GM23248 (cell line): ENCODE measurements at regions not wholly inside any gene's neighbourhood (a gene's known extent, or its start where the extent isn't known, plus 50 kb on each side); places are given as distances from the start of the nearest gene placed in this dataset.

Experiments
- DNase-seq: peaks from one replicate; pipeline ENCODE4 v3.0.0-alpha.2; 2015
- H2AFZ ChIP-seq: fragments of 200-600 bp; sonication (generic); 2 replicates; pipeline ENCODE4 v1.6.1; 2016; ENCODE audit warnings: antibody characterized with exemption
- H3F3A ChIP-seq: fragments of 200-600 bp; sonication (generic); 2 replicates; pipeline ENCODE4 v1.6.1; 2016; ENCODE audit warnings: mild to moderate bottlenecking, antibody characterized with exemption, mixed run types; ENCODE audit not compliant: insufficient read depth
- H3K27ac ChIP-seq: fragments of 200-600 bp; sonication (generic); 2 replicates; pipeline ENCODE4 v1.5.1; 2016; ENCODE audit warnings: mild to moderate bottlenecking
- H3K27me3 ChIP-seq: fragments of 200-600 bp; sonication (generic); replicated peaks from 2 replicates; pipeline ENCODE4 v1.6.1; 2016; ENCODE audit warnings: mild to moderate bottlenecking; ENCODE audit not compliant: insufficient read depth
- H3K36me3 ChIP-seq: fragments of 200-600 bp; sonication (generic); 2 replicates; pipeline ENCODE4 v1.6.1; 2016; ENCODE audit warnings: low read depth, mild to moderate bottlenecking
- H3K4me1 ChIP-seq: fragments of 200-600 bp; sonication (generic); 2 replicates; pipeline ENCODE4 v1.6.1; 2016; ENCODE audit warnings: mild to moderate bottlenecking; ENCODE audit not compliant: insufficient read depth
- H3K4me2 ChIP-seq: fragments of 200-600 bp; sonication (generic); one replicate; pipeline ENCODE4 v1.6.1; 2016; ENCODE audit warnings: mild to moderate bottlenecking; ENCODE audit not compliant: unreplicated experiment
- H3K4me3 ChIP-seq: fragments of 200-600 bp; sonication (generic); 2 replicates; pipeline ENCODE4 v1.5.1; 2016; ENCODE audit warnings: mild to moderate bottlenecking
- H3K79me2 ChIP-seq: fragments of 200-600 bp; sonication (generic); 2 replicates; pipeline ENCODE4 v1.6.1; 2016; ENCODE audit warnings: mild to moderate bottlenecking; ENCODE audit not compliant: insufficient read depth
- H3K9ac ChIP-seq: fragments of 200-600 bp; sonication (generic); 2 replicates; pipeline ENCODE4 v1.6.1; 2016; ENCODE audit warnings: mild to moderate bottlenecking
- H3K9me2 ChIP-seq: fragments of 200-600 bp; sonication (generic); 2 replicates; pipeline ENCODE4 v1.6.1; 2016; ENCODE audit warnings: mixed run types, mild to moderate bottlenecking, moderate library complexity; ENCODE audit not compliant: insufficient read depth
- H3K9me3 ChIP-seq: fragments of 200-600 bp; sonication (generic); one replicate; pipeline ENCODE4 v1.6.1; 2017; ENCODE audit warnings: low read depth
- H4K20me1 ChIP-seq: fragments of 200-600 bp; sonication (generic); 2 replicates; pipeline ENCODE4 v1.6.0; 2016; ENCODE audit not compliant: insufficient read depth
- EZH2 ChIP-seq: fragments of 200-600 bp; sonication (generic); IDR thresholded peaks from 2 replicates; pipeline ENCODE4 v1.6.1; 2018; ENCODE audit warnings: antibody characterized with exemption, mild to moderate bottlenecking; ENCODE audit not compliant: insufficient read depth, poor library complexity, severe bottlenecking
- EZH2phosphoT487 ChIP-seq: fragments of 200-600 bp; sonication (generic); IDR thresholded peaks from 2 replicates; pipeline ENCODE4 v1.6.1; 2018; ENCODE audit warnings: antibody characterized with exemption, moderate library complexity, mild to moderate bottlenecking, low read depth; ENCODE audit not compliant: insufficient read depth
- WGBS, 2 experiments: methylation state at CpG; one replicate each; pipeline ENCODE4 v1.1.6; 2015 to 2017; ENCODE audit warnings: low lambda C conversion rate in 2 of 2, low coverage in 1 of 2; ENCODE audit errors: missing lambda C conversion rate in 2 of 2; 5-methylcytosine and 5-hydroxymethylcytosine counted together
- in situ Hi-C: fragments of 300-500 bp; cut with MboI; formaldehyde crosslinking; loops from 2 replicates; pipeline ENCODE4 v1.15.0; 2020

GRCh38 chr4:140311257-140311835 is 62.1 kb upstream of the SCOC start:
- H3K4me3 ChIP-seq: no peak overlapping the region
- H3K79me2 ChIP-seq: no peaks in the 10 kb centered on the region
- TF ChIP-seq EZH2 (no peak), EZH2phosphoT487 (no peak)
- H3K9me3 ChIP-seq: no peaks in the 10 kb centered on the region
- H3K27ac ChIP-seq: no peak overlapping the region
- H3K9ac ChIP-seq: no peak overlapping the region
- H3K4me1 ChIP-seq: peaks cover 35% of the 10 kb centered on the region
- H3K27me3 ChIP-seq: no peaks in the 10 kb centered on the region
- in situ Hi-C loops: no loop called here
- peak; percentile 6 for DNase-seq
- no peak overlapping the region for H3K4me2 ChIP-seq
- H3F3A ChIP-seq: peaks cover 33% of the 10 kb centered on the region
- H3K9me2 ChIP-seq: no peaks in the 10 kb centered on the region
- H4K20me1 ChIP-seq: no peaks in the 10 kb centered on the region
- no peak overlapping the region for H2AFZ ChIP-seq
- H3K36me3 ChIP-seq: no peaks in the 10 kb centered on the region

- Histone ChIP-seq H3F3A (peaks cover 33% of the 10 kb centered on the region), H3K27me3 (no peaks in the 10 kb centered on the region), H3K9me2 (no peaks in the 10 kb centered on the region), H3K9ac (peak overlapping the region; percentile 76), H3K27ac (peak overlapping the region; percentile 95), H3K9me3 (no peaks in the 10 kb centered on the region), H2AFZ (peak overlapping the region; percentile 35; the same call in 1 of the 2 replicates), H3K79me2 (no peaks in the 10 kb centered on the region), H3K4me3 (peak overlapping the region; percentile 39), H4K20me1 (no peaks in the 10 kb centered on the region), H3K4me1 (peaks cover 35% of the 10 kb centered on the region), H3K4me2 (peak overlapping the region; percentile 70), H3K36me3 (no peaks in the 10 kb centered on the region)
- in situ Hi-C loops: no loop called here
- TF ChIP-seq EZH2phosphoT487 (no peak), EZH2 (no peak)
- DNase-seq: peak; percentile 71
- WGBS, 2 experiments: 92 to 100% methylated on average over 1 of the region's 1 CpG
Observed at GRCh38 chr4:140309124-140309870, 64.1 kb upstream of the SCOC start.

GRCh38 chr4:140308366-140309123 is 64.9 kb upstream of the SCOC start:
- Histone ChIP-seq H3K4me1 (peaks cover 35% of the 10 kb centered on the region), H3K9me3 (no peaks in the 10 kb centered on the region), H3K27me3 (no peaks in the 10 kb centered on the region), H3K27ac (peak overlapping the region; percentile 95), H4K20me1 (no peaks in the 10 kb centered on the region), H3F3A (peaks cover 33% of the 10 kb centered on the region), H3K9ac (peak overlapping the region; percentile 76), H3K36me3 (no peaks in the 10 kb centered on the region), H3K79me2 (no peaks in the 10 kb centered on the region), H3K9me2 (no peaks in the 10 kb centered on the region), H2AFZ (peak overlapping the region; percentile 35), H3K4me3 (peak overlapping the region; percentile 39), H3K4me2 (peak overlapping the region; percentile 70)
- in situ Hi-C loops: no loop called here
- TF ChIP-seq EZH2phosphoT487 (no peak), EZH2 (no peak)
- 1% methylated on average over 11 of the region's 11 CpGs for WGBS, 2 experiments
- peak; percentile 100 for DNase-seq

GRCh38 chr4:140305053-140305452 is 68.4 kb upstream of the SCOC start:
- no peak for TF ChIP-seq EZH2phosphoT487
- no peak for TF ChIP-seq EZH2
- DNase-seq: no peak
- no peaks in the 10 kb centered on the region for H4K20me1 ChIP-seq
- WGBS, 2 experiments: 97 to 98% methylated on average over 3 of the region's 3 CpGs
- peaks cover 39% of the 10 kb centered on the region for H3F3A ChIP-seq
- no peak overlapping the region for H2AFZ ChIP-seq
- no peak overlapping the region for H3K9ac ChIP-seq
- H3K4me2 ChIP-seq: no peak overlapping the region
- no peaks in the 10 kb centered on the region for H3K79me2 ChIP-seq
- no peak overlapping the region for H3K4me3 ChIP-seq
- no peaks in the 10 kb centered on the region for H3K9me3 ChIP-seq
- no peaks in the 10 kb centered on the region for H3K27me3 ChIP-seq
- in situ Hi-C loops: no loop called here
- no peaks in the 10 kb centered on the region for H3K36me3 ChIP-seq
- no peaks in the 10 kb centered on the region for H3K9me2 ChIP-seq
- H3K4me1 ChIP-seq: peaks cover 31% of the 10 kb centered on the region
- no peak overlapping the region for H3K27ac ChIP-seq
